DMS 273 (cell line): ENCODE measurements at regions not wholly inside any gene's neighbourhood (a gene's known extent, or its start where the extent isn't known, plus 50 kb on each side); places are given as distances from the start of the nearest gene placed in this dataset.

Source experiments
- DNase-seq: peaks from one replicate; lab custom pipeline; 2025; ENCODE audit not compliant: unreplicated experiment; lab: John Stamatoyannopoulos, UW

DNA sequence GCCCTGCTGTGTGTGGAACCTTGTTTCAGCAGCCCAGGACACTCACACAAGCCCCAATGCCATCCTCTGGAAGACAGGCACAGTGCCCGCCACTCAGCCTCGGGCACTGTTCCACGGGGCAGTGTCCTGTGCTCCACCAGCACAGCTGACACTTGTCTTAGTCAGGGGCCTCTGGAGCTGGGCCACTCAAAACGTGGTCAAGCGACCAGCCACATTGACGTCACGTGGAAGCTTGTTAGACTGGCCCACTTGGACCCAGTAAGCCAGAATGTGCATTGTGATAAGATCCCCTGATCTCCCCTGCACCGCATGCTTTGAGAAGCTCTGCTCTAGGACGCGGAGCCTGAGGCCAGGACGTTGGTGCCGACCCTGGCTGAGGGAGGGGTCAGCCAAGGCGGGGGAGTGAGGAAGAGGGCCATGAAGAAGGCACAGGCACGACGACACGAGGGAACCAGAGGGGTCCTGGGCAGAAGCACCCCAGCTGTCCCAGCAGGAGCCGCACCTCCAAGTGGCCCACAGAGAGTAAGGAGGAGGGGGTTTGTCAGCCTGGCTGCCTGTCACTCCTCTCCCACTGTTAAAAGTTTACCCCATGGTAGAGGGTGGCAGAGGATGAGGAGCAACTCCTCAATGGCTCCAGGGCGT lies 64.6 kb downstream of the LINC01488 start:
- no peak for DNase-seq

DNA sequence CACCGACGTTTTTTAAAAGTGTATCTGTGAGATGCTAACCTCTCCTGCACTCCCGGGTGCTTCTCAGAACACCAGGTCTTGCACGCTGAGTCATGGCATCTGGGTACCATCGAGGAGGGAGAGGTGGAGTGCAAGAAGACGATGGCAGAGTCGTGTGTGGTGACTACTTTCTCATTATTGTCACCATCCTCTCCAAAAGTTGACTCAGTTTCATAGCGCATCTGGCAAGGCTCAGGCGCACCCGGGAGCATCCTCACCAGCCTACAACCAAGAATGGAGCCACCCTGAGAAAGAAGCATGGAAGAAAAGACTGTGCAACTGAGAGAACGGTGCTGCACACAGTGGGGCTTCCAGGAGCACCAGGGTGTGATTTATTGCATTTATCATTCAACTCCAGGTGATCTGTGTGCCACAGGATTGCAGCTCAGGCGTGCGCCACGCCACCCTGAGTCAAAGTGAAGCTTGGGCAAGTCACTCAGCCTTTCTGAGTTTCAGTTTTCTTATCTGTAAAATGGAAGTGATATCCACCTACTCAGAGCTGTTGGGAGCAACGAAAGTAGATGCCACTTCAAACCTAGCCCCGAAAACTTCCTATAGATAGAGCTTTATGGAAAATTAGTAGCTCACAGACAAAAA lies 65.4 kb downstream of the LINC01488 start:
- no peak for DNase-seq

DNA sequence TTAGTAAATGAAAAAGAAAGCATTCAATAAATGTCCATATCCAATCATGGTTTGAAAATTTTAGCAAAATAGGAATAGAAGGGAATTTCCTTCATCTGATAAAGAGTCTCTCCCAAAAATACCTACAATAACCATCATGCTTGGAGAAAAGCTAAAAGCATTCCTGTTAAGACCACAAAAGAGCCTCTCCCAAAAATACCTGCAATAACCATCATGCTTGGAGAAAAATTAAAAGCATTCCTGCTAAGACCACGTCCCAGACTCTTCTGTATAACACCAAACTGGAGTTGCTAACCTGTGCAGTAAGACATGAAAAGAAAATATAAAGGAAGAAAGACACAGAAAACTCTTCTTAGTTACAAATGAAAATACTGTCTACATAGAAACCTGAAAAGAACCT lies 69.4 kb downstream of the LINC01488 start:
- no peak for DNase-seq

DNA sequence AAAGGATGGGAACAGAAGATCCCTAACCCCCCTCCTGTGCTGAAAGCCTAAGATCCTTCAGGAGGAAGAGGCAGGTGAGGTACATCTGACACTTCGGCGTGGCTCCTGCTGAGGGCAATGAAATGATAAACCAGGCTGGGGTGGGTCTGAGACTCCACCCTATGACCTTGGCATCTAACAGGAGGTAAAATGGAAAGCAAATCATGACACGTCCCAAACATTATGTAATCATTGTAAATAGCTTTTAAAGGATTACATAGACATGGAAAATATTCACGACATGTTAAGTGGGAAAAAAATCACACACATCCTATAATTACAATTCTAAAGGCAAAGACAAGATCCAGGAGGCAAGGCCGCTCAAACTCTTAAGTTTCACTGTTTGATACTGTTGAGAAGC lies 70.5 kb downstream of the LINC01488 start:
- no peak for DNase-seq

DNA sequence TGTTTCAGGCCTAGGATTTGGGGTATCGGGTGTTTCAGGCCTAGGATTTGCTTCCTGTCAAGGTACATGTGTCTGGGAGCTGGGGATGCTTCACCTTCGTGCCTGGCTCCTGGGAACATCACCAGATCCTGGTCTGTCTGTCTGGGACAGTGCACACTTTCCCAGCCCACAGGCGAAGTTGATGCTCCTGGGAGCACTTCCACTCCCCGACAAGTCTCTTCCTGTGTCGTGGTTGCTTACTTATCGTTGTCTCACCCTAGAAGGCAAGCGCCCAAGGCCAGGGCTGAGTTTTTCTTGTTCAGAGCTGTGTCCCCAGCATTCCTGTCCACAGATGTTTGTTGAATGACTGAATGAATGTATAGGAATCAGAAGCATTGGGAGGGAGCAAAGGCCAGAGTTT lies 71.5 kb downstream of the LINC01488 start:
- no peak for DNase-seq

DNA sequence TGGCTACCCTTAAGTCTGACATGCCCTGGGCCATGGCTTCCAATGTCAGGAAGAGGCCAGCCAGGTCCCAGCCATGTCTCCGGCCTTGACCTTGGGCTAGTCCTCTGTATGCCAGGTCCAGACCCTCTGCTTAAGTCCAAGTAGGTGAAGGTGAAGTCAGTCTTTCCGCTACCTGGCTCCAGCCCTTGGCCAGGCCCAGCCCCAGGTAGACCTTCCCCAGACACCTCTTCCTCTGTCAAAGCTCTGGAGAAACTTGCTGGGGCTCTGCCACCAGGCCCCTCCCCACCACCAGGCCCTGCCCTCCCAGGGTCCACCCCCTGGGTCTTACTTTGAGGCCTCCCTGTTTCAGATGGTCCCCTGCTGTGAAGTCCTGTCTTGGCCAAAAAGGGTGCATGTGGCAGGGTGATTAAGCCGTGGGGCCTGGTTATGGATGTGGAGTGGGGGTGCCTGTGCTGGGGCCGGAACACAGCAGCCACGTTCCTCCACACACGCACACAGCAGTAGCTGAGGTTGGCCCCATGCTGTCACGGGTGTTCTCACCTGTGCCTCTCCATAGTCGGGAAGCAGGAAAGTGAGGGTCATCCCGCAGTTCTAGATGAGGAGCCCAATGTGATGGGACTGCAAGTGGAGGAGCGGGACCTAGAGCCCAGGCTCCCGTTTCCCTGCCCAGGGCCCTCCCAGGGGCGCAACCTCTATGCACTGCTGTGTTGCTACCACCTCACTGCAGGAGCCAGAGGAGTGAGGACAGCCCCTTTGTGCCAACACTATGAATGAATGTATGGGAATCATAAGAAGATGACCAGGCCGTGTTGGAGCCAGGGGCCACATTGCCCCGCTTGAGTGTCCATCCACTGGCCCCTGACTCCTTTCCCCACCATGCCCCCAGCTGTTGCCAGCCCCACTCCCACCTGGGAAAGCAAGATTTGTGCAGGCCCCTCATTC lies 72.2 kb downstream of the LINC01488 start:
- DNase-seq, result no peak

DNA sequence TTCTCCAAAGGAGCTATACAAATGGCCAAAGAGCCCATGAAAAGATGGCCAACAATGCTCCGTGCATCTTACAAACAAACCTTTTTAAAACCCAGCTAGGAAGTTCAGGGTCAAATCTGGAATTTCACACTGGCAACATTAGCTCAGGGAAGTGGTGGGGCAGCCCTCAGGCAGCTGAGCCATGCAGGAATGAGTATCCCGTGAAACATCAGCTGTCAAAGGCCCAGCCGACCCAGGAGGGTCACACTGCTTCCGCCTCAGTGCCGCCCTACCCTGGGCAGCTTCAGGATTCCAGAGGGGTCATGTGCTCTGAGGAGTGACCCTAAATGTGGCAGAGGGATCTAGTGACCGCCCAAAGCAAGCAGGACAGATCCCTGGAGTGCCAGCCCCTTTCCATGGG lies 73.4 kb downstream of the LINC01488 start:
- DNase-seq, result no peak

DNA sequence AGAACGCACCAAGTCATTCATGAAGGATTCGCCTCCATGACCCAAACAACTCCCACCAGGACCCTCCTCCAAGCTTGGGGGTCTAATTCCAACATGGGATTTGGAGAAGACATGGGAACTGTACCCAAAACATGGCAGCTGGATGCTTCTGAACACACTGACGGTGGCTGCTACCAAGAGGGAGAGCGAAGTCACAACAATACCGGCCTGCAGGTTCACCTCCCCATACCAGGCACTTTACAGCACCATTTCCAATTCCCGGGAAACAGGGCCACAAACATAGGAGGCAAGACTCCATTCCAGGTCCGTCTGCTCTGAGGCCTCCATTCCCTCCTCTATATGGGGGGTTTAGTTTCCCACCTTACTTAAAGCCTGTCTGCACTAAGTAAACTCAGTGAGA lies 75.8 kb downstream of the LINC01488 start:
- DNase-seq, result no peak

DNA sequence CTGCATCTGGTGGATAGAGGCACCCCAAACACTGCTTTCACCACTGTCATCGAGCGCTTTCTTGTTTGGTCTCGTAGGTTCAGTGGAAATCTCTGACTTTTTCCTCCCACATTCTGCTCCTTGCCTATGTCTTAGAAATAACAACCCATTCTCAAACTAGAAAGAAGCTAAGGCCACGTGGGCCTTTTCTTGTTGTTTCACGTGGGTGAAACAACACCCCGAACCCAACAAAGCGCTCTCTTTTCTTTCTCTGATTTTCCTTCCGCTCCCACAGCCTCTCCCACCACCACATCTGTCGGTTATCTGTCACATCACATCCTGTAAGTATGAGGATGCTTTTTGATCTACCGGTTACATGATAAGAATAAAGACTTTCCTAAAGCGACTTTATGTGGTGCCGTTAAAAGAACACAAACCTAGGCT lies 77.1 kb downstream of the LINC01488 start:
- DNase-seq, result no peak

DNA sequence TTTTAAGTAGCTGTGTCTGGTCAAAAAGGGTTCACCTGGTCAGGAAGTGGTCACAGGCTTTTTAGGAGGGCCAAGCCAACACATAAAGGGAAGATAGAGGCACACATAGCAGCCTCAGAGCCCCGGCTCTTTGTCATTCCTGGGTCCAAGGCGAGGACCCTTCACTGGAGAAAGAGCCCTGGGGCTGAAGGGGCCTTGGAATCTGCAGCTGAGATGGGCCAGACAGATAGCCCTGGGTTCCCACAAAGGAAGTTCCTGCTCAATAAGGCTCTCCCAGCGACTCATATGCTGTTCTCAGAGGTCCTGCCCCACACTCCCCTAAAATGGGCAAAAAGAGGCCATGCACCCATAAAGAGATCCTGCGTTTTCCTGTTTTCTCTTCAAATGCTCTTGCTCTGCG lies 77.7 kb downstream of the LINC01488 start:
- no peak for DNase-seq

DNA sequence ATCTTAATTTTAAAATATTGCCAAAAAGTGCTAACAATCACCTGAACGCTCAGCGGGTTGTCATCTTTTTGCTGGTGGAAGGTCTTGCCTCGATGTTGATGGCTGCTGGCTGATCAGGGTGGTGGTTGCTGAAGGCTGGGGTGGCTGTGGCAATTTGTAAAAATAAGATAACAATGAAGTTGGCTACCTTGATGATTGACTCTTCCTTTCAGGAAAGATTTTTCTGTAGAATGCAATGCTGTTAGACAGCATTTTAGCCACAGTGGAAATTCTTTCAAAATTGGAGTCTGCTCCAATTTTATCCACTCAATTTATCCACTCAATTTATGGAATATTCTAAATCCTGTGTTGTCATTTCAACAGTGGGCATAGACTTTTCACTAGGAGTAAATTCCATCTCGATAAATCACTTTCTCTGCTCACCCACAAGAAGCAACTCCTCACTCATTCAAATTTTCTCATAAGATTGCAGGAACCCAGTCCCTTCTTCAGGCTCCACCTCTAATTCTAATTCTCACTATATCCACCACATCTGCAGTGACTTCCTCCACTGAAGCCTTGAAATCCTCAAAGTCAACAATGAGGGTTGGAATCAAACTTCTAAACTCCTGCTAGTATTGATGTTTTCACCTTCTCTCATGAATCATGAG lies 78.8 kb downstream of the LINC01488 start:
- DNase-seq, result no peak

DNA sequence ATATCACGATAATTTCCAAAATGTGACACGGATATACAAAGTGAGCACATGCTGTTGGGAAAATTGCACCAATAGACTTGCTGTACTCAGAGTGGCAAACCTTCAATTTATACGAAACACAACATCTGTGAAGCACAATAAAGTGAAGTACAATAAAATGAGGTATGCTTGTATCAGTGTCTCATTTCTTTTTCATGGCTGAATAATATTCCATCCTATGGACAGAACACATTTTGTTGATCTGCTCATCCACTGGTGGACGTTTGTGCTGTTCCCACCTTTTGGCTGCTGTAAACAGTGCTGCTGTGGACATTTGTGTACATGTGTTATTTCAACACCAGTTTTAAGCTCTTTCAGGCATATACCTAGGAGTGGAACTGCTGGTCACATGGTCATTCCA lies 78.7 kb upstream of the CCND1 start:
- DNase-seq, result no peak

DNA sequence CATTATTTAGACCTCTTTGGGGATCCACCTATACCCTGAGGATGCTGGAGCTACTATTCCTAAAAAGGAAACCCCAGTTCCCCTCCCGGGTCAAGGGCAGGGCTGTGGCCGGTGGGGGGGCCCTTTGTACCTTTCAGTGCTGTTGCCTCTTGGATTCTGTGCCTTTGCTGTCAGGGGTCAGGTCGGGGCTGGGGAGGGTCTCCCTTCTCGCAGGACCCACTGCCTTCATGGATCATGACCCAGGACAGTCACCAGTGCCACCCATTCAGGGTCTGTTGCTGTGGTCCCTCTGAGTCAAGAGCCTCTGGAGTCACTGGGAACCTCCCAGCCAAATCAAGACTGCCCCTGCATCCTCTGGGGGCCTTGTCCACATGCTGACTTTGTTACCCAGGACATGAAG lies 78.1 kb upstream of the CCND1 start:
- DNase-seq, result no peak

DNA sequence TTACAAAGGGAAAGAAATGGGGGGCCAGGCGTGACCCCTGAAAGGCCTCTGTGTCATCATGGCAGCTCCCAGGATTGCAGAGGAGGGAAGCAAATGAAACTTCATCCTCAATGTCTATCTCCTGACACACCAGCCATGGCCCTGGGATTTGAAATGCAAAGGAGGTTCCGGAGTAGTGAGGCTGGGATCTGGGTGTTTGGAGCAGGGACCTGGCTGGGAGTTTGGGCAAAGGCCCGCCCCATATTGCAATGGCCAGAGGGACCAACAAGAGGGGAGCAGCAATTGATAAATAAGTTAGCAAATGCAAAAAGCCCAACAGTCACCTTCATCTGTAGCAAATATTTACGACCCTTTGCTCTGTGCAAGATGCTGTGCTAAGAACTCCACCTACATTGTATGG lies 77.7 kb upstream of the CCND1 start:
- DNase-seq, result no peak

DNA sequence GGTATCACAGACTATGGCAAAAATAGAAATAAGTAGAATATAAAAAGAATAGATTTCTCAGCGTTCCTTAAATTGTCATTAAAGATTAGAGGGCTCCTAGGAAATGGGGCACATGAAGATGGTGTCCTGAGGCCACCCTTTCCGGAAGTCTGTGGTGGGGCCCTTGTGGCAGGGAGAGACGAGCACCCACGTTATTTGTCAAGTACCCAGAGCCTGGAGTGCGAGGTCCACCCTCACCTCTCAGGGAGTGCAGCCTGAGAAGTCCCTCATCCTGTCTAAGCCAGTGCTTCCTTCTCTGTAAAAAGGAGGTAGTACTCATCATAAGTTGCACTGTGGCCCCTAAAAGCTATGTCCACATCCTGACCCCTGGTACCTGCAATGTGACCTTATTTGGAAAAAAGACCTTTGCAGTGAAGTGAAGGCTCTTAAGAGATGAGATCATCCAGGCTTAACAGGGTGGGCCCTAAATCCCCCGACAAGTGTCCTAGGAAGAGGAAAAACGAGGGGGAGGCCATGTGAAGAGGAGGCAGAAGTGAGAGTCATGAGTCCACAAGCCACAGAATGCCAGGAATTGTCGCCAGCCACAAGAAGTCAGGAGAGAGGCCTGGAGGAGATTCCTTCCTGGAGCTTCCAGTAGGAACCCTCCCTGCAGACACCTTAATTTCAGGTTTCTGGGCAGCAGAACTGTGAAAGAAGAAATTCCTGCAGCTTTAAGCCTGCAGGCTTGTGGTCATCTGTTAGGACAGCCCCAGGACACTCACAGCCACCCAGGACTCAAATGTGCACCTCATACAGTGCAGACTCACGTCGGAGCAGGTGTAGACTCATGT lies 76.8 kb upstream of the CCND1 start:
- DNase-seq, result no peak

DNA sequence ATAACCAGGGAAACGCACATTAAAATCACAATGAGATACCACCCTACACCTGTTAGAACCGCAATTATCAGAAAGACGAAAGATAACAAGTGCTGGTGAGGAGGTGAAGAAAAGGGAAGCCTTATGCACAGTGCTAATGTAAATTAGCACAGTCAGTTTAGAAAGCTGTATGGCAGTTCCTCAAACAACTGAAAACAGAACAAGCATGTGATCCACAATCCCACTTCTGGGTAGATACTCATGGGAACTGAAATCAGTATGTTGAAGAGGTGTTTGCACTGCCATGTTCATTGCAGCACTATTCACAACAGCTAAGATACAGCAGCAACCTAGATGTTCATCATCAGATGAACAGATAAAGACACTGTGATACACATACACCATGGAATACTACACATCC lies 75.0 kb upstream of the CCND1 start:
- no peak for DNase-seq

DNA sequence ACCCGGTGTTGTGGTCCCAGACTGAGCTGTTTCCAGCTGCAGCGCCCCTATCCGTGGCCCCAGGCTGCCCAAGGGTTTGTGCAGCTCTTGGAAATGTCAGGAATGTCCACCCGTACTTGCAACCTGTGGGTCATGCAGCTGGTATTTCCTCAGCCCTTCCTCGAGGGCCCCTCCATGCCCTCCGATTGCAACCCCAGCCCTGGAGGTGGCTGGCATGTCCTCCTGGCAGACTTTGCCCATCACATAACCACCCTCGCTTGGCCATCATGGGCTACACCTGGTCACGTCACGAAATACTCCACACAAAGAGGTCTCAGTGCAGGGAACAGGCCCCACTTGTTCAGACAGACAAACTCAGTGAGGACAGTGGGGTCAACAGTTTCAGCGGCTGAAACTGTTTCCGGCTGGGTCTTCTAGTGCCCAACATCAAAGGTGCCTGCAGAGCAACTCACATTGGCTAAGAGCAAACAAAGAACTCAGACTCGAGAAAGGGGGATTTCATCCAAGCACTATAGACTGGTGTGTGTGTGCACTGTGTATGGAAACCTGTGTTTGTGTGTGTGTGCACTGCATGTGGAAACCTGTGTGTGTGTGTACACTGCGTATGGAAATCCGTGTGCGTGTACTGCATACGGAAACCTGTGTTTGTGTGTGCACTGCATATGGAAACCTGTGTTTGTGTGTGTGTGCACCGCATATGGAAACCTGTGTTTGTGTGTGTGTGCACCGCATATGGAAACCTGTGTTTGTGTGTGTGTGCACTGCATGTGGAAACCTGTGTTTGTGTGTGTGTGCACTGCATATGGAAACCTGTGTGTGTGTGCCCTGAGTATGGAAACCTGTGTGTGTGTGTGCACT lies 72.8 kb upstream of the CCND1 start:
- no peak for DNase-seq

DNA sequence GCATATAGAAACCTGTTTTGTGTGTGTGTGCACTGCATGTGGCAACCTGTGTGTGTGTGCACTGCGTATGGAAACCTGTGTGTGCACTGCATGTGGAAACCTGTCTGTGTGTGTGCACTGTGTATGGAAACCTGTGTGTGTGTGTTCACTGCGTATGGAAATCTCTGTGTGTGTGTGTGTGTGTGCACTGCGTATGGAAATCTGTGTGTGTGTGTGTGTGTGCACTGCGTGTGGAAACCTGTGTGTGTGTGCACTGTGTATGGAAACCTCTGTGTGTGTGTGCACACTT lies 72.2 kb upstream of the CCND1 start:
- no peak for DNase-seq

DNA sequence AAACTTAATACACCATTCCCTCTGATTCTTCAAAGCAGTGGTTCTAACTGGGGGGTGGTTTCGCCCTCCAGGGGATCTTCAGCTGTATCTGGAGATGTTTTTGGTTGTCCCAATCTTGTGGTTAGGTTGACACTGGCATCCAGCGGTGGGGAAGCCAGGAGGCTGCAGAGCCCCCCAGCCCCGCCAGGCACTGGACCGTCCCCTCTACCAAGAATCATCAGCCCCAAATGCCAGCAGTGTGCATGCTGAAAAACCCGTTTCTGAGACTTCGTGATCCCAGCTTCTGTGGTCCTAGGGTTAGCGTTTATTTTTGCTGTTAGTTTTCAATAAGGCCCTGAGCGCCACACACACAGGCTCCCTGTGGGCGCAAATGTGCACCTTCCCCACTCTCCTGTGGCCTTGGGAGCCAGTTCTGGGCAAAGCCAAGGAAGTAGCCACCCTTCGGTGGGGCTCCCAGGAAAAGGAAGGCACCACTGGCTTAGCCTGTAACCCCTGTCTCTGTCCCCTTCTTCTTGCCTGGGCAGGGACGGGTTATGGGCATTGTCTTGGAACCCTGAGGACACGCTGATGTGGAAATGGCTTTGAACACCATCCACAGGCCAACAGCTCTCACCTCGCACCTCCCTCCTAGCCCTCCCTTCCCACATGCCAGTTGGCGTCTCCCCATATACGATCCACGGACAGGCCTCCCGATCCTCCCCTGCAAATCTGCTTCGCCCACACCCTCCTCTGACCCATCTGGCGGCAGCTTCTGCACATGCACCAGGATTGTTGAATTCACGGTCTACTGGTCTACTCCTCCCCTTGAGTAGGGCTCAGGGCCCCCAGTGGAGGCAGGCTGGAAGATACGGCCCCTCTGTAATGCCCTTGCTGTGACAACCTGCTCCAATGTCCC lies 71.4 kb upstream of the CCND1 start:
- DNase-seq, result peak; percentile 7
